ENCODE measurements at regions not wholly inside any gene's neighbourhood (a gene's known extent, or its start where the extent isn't known, plus 50 kb on each side); places are given as distances from the start of the nearest gene placed in this dataset.

- DNase-seq: no peak
Observed at GRCh38 chr1:82598337-82598736, 797.6 kb downstream of the ADGRL2 start.

DNA sequence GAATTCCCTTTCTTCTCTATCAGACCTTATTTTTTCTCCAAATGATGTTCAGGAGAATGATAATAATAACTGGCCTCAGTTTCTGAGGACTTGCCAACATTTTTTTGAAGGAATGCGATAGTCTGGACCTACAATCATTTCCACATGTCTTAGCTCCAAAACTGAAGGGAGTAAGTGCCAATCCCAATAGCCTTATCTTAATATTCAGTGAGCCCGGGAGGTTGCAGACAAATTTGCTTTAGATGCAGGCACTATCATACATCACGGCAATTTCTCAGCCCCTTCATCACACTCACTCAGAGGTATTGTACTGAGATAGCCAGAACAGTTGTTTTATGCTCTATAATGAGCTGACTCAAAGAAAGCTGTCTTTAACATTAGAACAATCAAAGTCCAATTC is 796.9 kb downstream of the ADGRL2 start:
- peak; percentile 2 for DNase-seq

DNA sequence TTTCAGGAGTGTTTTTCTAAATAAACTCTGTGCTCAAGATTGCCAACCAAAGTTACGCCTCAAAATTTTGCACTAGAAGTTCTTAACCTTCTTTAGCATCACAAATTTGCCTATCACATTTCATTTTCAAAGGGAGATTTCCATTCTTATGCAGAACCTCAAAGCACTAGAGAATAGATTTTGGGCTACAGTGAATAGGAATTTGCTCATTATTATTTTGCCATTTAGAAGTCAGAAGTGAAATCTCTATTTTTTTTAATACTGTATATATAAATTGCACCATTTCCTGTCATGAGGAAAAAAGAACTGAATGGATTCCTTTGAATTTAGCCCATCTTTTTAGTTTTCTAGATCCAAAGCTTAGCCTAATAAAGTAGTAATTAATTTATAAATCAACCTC is 796.4 kb downstream of the ADGRL2 start:
- DNase-seq: no peak

- DNase-seq: no peak
Observed at GRCh38 chr1:82593561-82593960, 792.8 kb downstream of the ADGRL2 start.

- DNase-seq: no peak
Observed at GRCh38 chr1:82589588-82589987, 788.9 kb downstream of the ADGRL2 start.

GRCh38 chr1:82587371-82587770 is 786.6 kb downstream of the ADGRL2 start:
- DNase-seq: no peak

DNA sequence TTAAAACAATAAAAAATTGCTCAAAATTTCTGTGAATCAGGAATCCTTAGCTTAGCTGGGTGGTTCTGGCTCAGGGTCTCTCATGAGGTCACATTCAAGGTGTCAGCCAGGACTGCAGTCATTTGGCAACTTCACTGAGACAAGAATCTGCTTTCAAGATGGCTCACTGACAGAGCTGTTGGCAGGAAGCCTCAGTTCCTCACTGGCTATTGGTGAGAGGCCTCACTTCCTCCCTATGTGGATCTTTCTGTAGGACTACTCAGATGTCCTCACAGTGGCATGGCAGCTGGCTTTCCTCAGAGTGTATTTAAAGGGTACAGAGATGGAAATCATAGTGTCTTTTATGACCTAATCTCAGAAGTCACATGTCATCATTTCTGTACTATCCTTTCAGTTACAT is 785.7 kb downstream of the ADGRL2 start:
- DNase-seq: no peak

- no peak for DNase-seq
Observed at GRCh38 chr1:82582347-82582746, 781.6 kb downstream of the ADGRL2 start.

GRCh38 chr1:82578086-82578726 is 777.5 kb downstream of the ADGRL2 start:
- no peak for DNase-seq

DNA sequence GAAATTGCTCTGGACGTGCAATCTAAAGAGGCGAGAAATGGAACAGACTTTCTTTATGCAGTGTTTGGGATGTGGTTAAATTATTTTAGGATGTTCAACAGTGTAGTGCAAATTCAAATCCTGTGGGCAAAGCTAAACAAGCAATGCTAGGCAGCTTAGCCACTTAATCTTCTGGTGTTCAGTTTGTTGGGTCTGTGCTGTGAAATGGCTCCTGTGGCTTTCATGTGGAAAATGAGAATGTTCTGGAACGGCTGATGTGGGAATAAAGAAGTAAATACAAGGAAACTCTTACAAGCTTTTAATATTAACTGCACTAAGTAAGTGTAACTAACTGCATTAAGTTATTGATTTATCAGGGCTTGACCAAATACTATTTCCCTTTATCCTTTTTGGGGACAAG is 766.6 kb downstream of the ADGRL2 start:
- no peak for DNase-seq

DNA sequence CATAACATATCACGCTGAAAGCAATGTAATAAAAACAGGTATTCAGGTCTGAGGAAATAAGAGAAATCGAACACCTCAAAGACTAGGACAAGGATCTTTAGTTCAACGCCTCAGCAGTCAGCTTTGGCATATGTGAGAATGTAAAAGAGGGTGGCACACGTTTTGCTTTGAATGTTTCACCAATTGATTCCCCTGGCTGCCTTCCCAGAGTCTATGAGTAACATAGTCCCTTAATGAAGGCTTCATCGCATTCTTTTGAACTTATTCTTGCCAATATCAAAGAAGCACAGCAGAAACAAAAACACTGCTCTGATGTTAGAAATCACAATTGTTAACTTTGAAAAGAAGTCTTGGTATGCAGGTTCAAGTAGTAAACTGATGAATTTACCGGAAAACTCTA is 764.8 kb downstream of the ADGRL2 start:
- DNase-seq: peak; percentile 73

GRCh38 chr1:82565146-82565545 is 764.4 kb downstream of the ADGRL2 start:
- peak; percentile 75 for DNase-seq

DNA sequence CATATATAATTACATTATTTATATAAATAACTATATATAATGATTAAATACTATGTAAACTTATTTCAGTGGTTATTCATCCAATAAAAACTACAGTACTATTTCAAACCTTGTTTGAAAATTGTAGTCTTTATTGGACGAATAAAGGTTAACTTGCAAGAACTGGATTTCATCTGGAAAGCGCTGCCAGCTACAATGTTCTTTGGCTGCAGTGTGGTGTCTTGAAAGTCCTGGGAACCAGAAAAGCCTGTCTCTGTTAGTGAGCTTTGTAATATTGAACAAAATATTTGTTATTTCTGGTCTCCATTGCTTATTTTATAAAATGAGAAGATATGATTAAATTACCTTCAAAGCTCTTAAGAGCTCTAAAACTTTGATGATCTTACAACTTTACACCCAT is 763.6 kb downstream of the ADGRL2 start:
- no peak for DNase-seq

GRCh38 chr1:82562448-82562847 is 761.7 kb downstream of the ADGRL2 start:
- DNase-seq: no peak

GRCh38 chr1:82560566-82560965 is 759.8 kb downstream of the ADGRL2 start:
- no peak for DNase-seq

- DNase-seq: no peak
Observed at GRCh38 chr1:82555501-82555900, 754.8 kb downstream of the ADGRL2 start.

GRCh38 chr1:82549841-82550240 is 749.1 kb downstream of the ADGRL2 start:
- DNase-seq: no peak

- DNase-seq: peak; percentile 1
Observed at GRCh38 chr1:82542766-82543165, 742.0 kb downstream of the ADGRL2 start.

GRCh38 chr1:82542141-82542540 is 741.4 kb downstream of the ADGRL2 start:
- no peak for DNase-seq

- no peak for DNase-seq
Observed at GRCh38 chr1:82540006-82540405, 739.3 kb downstream of the ADGRL2 start.

DNA sequence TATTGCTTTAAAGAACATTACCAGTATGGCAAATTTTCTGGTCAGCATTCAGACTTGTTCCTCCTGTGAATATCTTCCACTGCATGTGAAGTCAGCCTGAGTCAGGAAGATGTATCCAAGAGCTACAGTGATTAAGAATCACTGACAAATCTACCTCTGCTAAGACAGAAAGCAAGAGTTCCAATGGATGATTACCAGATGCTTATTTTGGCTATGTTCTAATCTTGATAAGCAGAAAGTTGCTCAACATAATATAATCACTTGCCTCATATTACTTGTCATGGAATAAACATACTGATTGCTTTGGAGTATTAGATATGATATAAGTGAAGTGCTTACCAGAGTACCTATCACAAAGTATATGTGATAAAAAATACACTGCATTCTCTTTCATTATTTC is 738.1 kb downstream of the ADGRL2 start:
- peak; percentile 31 for DNase-seq

- DNase-seq: no peak
Observed at GRCh38 chr1:82534996-82535395, 734.3 kb downstream of the ADGRL2 start.

DNA sequence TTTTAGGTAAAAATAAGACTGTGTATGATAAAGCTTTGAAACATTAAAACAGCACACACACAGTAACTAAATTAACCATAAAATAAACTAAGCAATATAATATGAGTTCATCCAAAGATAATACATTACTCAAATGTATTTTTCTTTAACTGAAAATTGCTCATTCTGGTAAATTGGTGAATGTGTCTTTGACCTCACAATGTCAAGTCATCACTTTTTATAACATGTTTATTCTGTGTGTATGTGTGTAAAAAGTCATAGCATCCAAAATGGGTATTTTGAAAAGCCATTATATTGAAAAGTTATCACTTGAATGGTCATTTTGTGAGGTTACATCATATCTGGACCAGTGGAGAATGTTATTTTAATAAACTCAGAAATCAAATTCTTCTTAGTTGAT is 724.6 kb downstream of the ADGRL2 start:
- no peak for DNase-seq

DNA sequence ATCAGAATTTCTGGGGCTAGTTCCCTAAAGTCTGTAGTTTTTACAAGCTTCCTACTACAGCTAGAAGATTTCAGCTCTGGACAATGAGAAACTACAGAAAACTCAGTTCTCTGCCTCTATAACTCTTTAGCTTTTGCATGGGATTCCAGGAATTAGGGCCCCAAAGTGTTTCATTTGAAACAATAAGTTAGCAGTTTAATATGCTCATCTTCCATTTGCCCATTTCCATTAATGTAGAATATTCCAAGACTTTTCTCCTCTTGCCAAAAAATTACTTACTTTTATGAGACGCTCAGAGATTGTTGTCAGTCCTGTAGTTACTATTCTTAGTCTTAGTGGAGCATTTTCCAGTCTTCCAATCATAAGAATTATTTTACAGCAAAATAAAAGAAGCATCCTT is 719.9 kb downstream of the ADGRL2 start:
- no peak for DNase-seq

DNA sequence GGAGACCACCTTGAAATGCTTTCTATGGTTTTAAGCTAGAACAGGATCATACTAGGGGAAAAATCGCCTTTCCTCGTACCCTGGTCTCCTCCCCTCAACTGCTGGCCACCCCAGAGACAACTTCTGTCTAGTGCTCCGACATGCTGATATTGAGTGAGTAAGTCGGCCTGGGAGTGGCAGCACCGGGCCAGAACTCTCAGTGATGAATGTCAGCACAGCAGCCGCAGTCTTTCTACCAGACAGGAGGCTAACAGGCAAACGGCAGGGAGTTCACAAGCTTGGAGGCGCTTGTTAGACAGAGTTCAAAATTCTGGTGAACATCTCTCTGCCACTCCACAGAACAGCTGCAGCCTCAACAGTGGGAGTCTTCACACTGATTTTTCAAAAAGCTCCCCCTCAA is 716.9 kb downstream of the ADGRL2 start:
- DNase-seq: peak; percentile 5

DNA sequence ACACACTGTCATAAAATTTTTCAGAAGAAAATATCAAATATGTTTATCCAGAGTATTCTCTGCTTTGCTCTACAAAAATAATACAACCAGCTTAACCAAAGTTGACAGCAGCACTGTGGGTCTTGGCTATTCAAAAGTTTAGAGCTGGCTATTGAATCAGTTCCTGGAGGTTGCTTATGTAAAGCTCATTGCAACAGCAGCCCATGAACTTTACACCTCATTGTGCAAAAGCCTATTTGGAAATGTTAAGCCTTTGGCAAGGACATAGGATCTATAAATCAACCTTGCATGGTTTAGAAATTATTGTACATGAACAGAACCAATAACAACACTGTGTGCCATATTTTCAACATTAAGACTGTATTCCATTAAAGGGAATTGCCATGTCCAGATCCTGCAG is 714.9 kb downstream of the ADGRL2 start:
- DNase-seq: no peak
